ENCODE measurements at regions not wholly inside any gene's neighbourhood (a gene's known extent, or its start where the extent isn't known, plus 50 kb on each side); places are given as distances from the start of the nearest gene placed in this dataset.

DNA sequence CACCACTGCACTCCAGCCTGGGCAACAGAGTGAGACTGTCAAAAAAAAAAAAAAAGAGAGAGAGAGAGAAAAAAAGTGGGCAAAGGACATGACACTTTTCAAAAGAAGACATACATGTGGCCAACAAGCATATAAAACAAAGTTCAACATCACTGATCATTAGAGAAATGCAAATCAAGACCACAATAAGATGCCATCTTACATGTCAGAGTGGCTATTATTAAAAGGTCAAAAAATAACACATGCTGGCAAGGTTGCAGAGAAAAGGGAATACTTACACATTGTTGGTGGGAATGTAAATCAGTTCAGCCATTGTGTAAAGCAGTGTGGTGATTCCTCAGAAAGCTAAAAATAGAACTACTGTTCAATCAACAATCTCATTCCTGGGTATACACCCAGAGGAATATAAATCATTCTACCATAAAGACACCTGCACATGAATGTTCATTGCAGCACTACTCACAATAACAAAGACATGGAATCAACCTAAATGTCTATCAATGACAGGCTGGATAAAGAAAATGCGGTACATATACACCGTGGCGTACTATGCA lies 94.9 kb upstream of the TRIM2 start:
- no peak for DNase-seq

DNA sequence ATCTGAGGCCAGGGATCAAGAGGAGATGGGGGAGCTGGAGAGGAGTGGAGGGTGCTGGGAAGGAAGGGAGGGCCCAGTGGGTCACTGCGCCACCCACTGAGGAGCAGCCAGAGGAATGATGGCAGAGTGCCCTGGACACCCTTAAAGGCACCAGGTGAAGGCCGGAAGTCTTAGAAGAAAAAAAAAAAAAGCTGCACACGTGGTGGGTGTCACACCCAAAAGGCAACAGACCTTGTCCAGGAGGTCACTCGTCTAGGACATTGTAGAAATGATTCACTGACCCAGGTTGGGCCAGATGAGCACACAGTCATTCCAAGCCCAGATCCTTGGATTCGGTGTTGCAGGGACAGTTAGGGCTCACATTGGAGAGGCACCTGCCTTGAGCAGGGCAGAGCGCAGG lies 93.5 kb upstream of the TRIM2 start:
- no peak for DNase-seq

DNA sequence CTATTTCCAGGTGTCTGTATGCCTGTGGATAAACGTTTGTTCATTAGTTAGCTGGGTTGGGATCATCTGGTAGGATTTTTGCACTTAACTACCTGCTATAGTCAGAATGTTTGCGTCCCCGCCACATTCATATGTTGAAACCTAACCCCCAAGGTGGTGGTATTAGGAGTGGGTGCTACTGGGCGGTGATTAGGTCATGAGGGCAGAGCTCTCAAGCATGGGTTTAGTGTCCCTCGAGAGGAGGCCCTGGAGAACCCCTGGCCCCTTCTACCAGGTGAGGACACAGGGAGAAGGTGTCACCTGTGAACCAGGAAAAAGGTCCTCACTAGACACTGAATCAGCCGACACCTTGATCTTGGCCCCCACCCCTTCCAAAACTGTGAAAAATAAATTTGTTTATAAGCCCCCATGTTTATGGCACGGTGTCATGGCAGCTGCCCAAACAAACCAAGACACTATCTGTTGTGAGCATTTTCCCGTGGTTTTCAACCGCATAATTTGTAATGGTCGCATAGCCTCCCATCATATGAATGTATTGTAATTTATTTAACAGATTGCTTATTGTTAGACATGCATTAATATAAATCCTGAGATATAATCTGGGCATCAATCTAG lies 92.7 kb upstream of the TRIM2 start:
- no peak for DNase-seq

DNA sequence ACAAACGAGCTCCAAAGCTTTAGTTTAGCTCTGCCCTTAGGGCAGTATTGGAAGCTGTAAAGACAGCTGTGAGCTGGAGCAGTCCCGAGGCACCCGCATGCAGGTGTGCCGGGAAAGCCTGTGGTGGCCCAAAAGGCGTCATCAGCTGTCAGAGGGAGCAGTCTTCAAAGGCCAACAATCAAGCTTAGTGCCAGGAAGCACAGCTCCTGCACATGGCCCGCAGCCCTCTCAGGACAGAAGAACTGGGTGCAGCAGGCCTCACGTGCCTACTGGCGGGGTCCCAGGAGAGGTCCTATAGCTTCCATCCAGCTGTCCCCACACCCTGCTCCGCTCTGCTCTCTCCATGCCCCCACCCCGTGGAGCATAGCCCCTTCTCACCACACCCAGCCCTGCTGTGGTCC lies 92.2 kb upstream of the TRIM2 start:
- peak; percentile 19 for DNase-seq

DNA sequence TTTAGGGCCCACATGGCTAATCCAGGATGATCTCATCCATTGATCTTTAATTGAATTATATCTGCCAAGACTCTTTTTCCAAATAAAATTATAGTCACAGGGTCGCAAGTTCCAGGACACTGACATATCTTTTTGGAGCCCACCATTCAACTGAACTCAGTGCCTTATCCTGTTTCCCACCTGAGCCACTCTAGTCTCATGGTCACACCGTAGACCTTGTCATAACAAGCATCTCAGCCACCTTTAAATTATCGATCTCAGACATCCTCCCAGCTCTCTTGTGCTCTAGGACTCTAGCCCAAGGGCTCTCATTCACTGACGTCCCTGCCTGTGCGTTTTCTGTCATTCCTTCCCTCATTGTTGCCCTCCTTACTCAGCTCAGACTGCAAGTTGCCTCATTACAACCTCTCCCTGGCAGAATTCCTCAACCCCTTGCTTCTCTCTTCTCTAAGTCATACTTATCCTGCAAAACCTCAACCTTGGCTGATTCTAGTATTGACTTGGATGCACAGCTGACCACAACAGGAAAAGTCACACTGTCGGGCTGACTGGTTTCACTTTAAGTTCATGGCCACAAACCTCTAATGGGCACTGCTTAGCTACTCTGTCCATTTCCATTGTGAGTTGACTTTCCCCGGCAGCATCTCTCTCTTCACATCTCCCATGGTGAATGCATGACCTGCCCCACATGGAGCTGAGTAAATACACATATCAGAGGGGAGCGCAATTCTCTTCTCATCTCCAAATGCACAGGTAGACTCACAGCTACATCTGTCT lies 91.0 kb upstream of the TRIM2 start:
- no peak for DNase-seq

DNA sequence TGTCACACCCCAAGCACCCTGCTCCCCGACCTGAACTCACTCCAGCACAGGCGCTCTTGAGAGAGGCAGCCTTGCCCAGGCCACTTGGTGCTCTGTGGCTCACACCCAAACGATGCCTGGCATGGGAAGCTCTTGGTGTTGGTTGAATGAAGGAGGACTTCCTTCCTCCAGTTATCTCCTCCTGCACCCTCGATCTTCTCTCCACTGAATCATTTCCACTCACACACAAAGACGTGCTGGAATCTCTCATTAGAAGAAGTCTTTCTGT lies 90.5 kb upstream of the TRIM2 start:
- no peak for DNase-seq

DNA sequence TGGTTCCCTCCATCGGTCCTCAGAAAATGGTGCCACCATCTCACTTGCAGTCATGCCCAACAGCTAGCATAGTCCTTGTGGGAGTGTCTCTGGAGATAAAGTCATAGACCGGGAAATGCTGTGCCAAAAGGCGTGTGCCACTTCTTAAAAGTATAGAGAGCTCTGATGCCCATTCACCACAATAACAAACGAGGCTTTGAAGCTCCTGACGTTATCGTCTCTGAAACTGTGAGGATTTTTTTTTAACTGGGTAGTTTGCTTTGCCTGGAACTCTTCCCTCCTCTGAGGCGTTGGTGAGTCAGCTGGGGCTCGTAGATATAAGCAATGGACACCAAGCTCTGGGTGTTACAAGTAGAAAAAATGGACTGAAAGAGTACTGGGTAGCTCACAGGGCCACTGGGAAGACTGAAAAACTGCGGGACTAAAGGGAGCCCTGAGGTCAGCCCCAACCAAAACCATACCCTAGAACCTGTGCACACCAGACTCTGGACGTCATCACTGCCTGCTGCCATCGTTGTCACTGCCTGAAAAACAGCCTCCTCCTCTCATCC lies 89.4 kb upstream of the TRIM2 start:
- DNase-seq: peak; percentile 30

DNA sequence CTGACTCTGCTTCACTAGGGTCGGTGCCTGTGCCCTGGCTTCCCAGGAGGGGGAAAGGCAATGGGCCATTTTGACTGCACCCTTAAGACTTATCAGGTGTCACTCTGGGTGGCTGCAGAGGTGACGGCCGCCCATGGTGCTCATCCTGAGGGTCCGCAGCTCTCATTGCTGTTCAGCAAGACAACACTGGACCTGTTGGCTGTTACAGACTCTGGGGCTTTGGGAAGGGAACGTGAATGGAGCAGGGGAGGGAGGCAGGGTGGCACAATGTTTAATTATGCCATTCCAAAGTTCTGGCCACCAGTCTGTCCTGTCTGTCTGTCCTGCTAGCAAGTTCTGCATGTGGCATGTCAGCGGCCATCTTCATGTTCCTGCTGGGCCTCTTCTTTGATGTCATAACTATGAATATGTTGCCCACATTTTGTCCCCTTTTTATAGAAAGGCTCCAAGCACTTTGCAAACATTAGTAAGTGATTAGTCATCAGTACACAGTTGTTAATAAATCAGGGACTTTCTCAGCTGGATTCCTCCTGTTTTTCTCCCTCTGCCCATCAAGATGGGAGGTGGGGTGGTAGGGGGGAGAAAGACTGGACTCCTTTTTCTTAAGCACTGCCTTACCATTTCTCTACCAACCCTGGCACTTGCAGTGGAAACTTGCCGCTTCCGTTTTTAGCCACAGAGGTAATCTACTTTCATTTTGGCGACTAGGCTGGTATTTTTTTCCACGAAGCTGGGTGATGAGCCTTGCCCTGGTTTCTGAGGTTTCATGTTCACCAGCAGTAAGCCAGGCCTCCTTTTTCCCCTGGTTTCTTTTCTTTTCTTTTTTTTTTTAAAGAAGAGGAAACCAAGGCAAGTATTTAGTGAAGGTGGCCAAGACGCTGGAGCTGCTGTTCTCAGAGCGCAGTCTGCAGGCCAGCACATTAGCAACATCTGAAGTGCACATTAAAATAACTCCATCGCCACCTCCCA lies 88.6 kb upstream of the TRIM2 start:
- DNase-seq: peak; percentile 50

DNA sequence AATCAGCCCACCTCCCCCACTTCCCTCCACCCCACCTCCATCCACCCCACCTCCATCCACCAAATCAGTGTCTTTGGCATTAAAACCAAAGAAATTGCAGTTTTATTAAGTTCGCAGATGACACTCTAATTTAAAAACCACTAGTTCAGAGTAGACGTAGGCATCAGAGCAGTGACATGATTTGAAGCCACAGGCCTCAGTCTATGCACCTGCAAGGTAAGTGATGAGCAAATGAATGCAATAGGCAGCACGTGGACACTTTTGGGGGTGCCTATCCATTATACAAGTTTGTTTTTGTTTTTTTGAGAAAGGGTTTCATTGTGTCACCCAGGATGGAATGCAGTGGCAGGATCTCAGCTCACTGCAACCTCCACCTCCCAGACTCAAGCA lies 88.0 kb upstream of the TRIM2 start:
- no peak for DNase-seq

DNA sequence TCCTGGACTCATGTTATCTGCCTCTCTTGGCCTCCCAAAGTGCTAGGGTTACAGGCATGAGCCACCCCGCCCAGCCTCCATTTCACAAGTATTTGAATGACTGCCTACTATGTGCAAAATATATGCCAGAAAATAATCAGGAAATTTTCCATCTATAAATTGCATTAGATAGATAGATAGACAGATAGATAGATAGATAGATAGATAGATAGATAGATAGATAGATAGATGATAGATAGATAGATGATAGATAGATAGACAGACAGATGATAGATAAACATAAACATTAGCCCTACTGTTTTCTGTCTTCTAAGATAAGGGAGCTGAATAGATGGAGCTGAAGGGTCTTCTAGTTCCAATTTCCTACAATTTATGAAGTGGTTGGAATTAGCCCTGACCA lies 87.4 kb upstream of the TRIM2 start:
- DNase-seq: no peak

DNA sequence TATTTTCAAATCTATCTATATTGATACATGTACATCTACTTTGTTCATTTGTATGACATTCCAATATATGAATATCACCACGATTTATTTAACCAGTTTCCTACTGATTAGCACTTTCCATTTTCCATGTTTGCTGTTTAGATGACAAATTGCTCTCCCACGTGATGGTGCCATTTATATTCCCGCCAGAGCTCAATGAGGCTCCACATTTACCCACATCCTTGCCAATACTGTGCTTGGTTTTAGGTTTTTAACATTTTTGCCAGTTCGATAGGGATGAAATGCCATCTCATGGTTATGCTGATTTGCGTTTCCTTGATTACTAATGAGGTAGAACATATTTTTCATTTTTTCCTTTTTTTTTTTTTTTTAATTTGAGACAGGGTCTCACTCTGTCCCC lies 86.7 kb upstream of the TRIM2 start:
- DNase-seq: no peak

DNA sequence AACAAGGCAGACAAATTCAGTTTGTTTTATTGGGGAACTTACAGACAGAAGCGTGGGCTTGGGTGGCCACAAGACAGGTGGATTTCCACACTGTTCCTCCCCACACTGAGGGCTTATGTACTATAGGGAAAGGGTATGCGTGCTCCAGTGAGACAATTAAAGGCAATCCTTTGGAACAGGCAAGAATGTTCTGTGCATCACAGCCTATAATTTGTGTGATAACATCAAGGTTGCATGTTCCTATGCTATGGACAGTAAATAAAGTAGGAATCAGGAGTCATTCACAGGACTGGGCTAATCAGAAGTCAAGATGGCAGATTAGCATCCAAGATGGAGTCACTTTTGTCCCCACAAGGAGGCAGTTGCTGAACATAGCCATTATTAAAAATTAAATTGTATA lies 84.6 kb upstream of the TRIM2 start:
- no peak for DNase-seq

DNA sequence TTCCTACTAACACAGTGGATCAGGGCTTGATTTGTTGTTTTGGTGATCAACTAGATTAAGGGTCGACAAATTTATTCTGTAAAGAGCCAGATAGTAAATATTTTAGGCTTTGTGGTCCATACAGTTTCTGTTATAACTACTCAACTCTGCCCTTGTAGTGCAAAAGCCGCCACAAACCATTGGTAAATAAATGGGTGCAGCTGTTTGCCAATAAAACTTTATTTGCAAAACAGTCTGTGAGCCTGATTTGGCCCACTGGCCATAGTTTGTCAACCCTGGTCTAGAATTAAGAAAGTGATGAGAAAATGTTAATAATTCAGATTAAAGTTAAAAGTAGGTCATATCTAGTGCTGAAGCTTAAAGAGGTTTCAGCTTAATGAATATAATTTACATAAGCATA lies 84.0 kb upstream of the TRIM2 start:
- DNase-seq: no peak

DNA sequence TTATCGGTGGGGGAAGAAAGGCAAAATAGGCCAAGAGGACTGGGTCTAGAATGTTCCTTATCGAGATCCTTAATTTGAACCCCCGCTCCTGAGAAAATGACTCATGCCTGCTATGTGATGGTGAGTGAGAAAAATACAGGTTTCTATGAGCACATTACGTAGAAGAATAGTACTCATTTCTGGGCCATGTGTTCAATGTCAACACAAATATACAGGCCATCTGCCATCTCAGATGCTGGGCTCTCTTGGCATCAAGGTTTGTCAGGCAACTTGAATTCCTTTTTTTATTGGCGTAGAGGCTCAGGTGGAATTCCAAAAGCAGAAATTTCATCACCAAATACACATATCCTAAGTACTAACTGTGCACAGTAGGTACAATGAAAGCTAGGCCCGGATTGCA lies 81.4 kb upstream of the TRIM2 start:
- no peak for DNase-seq

DNA sequence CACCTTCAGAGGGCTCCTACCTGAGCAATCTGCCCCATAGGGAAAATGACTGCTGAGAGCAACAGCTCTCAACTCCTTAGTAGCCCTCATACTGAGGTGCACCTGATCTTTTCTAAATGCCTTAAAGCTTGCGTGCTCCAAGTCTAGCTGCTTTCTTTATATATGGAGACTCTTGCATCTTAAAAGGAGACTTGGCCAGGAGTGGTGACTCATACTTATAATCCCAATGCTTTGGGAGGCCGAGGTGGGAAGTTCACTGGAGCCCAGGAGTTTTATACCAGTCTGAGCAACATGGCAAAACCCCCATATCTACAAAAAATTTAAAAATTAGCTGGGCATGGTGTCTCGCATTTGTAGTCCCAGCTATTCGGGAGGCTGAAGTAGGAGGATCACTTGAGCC lies 78.1 kb upstream of the TRIM2 start:
- DNase-seq: no peak

DNA sequence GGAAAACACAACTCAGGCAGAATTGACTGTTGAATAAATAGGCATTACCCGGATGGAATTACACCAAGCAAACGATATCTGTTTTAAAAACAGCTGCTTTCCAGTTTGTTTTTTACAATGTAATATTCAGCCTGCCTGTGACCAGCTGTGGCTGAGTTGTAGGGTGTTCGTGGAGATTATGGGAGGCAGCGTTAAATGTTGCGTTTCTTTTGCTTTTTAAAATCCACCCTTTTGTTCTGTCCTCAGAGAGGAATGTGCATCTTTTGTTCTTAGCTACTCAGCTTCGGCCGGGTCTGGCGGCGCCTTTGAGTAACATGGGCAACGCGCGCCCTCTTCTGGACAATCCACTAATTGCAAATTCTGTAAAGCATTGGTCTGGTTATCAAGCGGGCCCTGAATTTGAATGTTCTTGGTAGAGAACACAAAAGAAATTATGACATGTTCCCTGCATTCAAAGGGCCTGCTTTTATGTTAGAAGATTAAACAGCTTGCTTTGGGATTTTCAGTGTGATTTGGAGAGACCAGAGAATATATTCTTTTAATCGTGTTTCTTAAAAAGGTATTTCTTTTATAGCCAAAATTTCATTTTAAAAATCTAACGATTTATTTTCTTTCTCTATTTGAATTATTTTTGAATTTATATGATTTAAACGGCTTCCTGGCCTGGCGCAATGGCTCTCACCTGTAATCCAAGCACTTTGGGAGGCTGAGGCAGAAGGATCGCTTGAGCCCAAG lies 76.3 kb upstream of the TRIM2 start:
- peak; percentile 82 for DNase-seq

DNA sequence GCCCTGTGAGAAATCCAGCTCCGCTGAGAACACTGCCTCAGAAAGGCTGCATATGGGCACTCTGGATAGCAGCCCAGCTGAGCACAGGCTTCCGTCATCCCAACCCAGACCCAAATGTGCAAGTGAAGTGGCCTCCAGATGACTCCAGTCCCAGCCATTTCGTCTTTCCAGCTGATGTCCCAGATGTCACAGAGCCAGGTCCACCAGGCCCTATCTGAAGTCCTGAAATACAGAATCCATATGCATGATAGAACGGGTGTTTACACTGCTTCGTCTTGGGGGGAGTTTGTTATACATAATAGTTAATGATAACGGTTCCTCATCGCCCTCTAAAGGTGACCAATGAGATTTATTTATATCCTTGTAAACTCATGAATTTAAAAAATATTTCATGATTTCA lies 72.6 kb upstream of the TRIM2 start:
- no peak for DNase-seq

DNA sequence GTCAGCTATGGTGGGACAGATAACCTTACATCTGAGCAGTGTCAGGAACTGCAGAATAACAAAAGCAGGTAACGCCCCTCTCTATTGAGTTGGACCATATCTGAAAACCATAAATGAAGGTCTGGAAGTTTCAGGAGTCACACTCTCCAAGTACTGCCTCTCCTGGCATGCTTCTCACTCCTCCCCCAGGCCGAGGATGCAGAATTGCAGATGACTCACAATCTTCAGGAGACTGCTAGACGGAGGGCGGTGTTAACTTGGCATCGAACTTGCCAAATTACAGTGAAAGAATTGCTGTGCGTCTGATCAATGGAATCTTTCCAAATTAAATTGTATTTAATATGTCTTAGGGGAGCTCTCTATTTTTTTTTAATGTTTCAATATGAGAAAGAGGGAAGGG lies 67.1 kb upstream of the TRIM2 start:
- no peak for DNase-seq

DNA sequence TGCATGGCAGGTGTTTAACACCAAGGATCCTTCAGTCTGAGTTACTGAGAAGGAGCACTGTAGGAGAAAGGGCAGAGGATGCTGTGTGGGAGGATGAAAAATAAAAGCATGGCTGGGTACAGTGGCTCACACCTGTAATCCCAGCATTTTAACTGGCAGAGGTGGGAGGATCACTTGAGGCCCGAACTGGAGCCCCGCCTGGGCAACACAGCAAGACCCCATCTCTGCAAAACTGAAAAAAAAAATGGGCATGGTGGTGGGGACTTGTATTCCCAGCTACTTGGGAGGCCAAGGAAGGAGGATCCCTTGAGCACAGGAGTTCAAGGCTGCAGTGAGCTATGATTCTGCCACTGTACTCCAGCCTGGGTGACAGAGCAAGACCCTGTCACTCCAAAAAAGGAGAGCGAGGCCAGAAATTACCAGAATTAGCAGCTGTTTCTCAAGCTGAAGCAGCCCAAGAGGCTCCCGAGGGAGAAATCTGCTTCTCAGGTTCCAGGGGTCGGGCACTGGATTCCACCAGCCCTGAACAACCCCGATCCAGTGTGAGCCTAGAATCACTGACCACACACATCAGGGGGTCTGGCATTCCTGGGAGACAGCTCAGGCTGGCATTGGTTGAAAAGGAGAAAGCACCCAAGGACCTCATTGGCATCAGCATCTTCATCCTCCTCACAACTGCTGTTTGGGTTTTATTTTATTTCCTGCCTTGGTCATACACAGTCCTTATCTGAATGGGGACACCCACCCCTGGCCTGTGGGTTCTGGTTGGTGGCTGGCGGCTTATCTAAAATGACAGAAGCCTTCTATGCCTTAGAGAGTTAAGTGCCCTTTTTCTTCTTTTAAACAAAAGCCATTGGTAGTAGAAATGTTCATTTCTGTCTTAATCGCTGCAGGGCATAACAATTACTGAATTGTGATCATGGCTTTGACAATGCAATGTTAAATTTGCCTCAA lies 66.3 kb upstream of the TRIM2 start:
- no peak for DNase-seq

DNA sequence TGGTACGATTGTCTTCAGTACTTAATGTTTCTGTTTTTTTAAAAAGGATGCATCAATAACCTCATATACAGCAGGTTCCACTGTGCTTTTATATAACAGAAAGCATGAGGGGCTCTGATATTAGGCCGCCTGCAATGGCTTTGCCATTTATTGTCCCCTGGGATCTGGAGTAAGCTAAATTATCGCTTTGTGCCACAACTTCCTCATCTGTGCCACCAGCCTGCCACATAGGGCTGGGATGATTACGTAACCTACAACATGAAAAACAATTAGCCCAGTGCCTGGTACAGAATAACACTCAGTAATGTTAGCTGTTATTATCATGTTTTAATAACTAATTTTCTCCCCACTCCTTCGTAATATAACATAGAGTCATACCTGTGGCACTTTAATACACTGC lies 65.5 kb upstream of the TRIM2 start:
- no peak for DNase-seq

DNA sequence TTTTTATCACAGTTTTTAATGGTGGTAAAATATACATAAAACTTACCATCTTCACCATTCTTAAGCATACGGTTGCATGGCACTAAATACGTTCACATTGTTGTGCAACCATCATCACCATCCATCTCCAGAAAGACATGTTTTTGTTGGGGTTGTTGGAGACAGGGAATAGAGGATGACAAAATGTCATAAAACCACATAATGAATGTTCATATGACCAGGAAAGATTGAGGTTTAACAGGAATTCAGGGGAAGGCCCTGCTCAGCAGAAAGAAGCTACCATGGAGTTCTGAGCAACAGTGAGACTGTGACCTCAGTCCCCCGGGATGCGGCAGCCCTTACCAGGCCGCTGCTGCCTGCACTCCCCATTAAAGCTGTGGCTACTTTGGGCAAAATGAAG lies 63.9 kb upstream of the TRIM2 start:
- DNase-seq: no peak

DNA sequence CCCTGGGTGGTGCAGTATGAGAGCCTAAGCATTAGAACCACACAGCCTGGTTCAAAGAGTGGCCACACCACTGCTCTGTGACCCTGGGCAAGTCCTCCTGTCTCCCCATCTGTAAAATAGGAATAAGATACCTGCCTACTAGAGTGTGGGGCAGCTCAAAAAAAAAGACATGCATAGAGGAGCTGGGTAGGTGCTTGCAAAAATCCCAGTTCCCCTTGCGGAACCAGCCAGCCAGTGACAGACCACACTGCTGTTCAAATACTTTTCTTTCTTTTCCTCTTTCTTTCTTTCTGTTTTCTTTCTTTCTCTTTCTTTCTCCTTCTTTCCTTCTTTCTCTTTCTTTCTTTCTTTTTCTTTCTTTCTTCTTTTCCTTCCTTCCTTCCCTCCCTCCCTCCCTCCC lies 63.0 kb upstream of the TRIM2 start:
- no peak for DNase-seq

All from stimulated activated CD4-positive, alpha-beta T cell treated with anti-CD3 and anti-CD28 coated beads, Interleukin-12 subunit alpha, Interleukin-12 subunit beta, amount 100 ng/mL, for 4 hours (primary cell).